NT2/D1 (cell line): ENCODE measurements at regions not wholly inside any gene's neighbourhood (a gene's known extent, or its start where the extent isn't known, plus 50 kb on each side); places are given as distances from the start of the nearest gene placed in this dataset.

Experiments used
- DNase-seq: peaks from one replicate; pipeline ENCODE4 v3.0.0-alpha.2; 2011; ENCODE audit warnings: low read depth, low spot score
- H3K27me3 ChIP-seq: 2 replicates; pipeline ENCODE4 v1.6.0; 2011; ENCODE audit warnings: mild to moderate bottlenecking; ENCODE audit not compliant: insufficient read length, insufficient read depth
- H3K36me3 ChIP-seq: 2 replicates; pipeline ENCODE4 v1.6.1; 2011; ENCODE audit warnings: mild to moderate bottlenecking, low read length, mixed read lengths; ENCODE audit not compliant: insufficient read depth, insufficient read length
- H3K4me1 ChIP-seq: 2 replicates; pipeline ENCODE4 v1.5.1; 2011; ENCODE audit not compliant: insufficient read depth, insufficient read length
- H3K4me3 ChIP-seq: 2 replicates; pipeline ENCODE4 v1.5.1; 2011; ENCODE audit warnings: low read depth; ENCODE audit not compliant: insufficient read length
- H3K9ac ChIP-seq: 2 replicates; pipeline ENCODE4 v1.6.0; 2011; ENCODE audit warnings: low read depth; ENCODE audit not compliant: insufficient read length
- H3K9me3 ChIP-seq: 2 replicates; pipeline ENCODE4 v1.5.1; 2011; ENCODE audit warnings: mild to moderate bottlenecking, low read length; ENCODE audit not compliant: insufficient read depth
- SUZ12 ChIP-seq: IDR thresholded peaks from 2 replicates; pipeline ENCODE4 v1.6.1; 2011; ENCODE audit not compliant: insufficient read length, insufficient read depth; ENCODE audit errors: extremely low read depth
- YY1 ChIP-seq: IDR thresholded peaks from 2 replicates; pipeline ENCODE4 v1.6.1; 2011; ENCODE audit not compliant: insufficient read length, insufficient read depth
- ZNF274 ChIP-seq: IDR thresholded peaks from 2 replicates; pipeline ENCODE4 v1.6.1; 2011; ENCODE audit warnings: mild to moderate bottlenecking, low read depth, low read length

- no peak for TF ChIP-seq ZNF274
- no peak for TF ChIP-seq YY1
- no peak for TF ChIP-seq SUZ12
- no peak overlapping the region for H3K4me3 ChIP-seq
These were observed 105.8 kb upstream of the TOP1 start for GRCh38 chr20:40922865-40923264.

GRCh38 chr20:40925829-40926510 is 102.7 kb upstream of the TOP1 start:
- Histone ChIP-seq H3K9me3 (no peaks in the 10 kb centered on the region), H3K36me3 (no peaks in the 10 kb centered on the region), H3K4me1 (no peaks in the 10 kb centered on the region), H3K9ac (no peak overlapping the region), H3K4me3 (no peak overlapping the region), H3K27me3 (no peaks in the 10 kb centered on the region)
- TF ChIP-seq ZNF274 (no peak), SUZ12 (no peak), YY1 (no peak)
- DNase-seq, result no peak

More at GRCh38 chr20:40922865-40923264, 105.8 kb upstream of the TOP1 start:
- no peaks in the 10 kb centered on the region for H3K36me3 ChIP-seq
- no peaks in the 10 kb centered on the region for H3K27me3 ChIP-seq
- no peaks in the 10 kb centered on the region for H3K9me3 ChIP-seq
- no peaks in the 10 kb centered on the region for H3K4me1 ChIP-seq
- H3K9ac ChIP-seq, result no peak overlapping the region
- DNase-seq, result no peak

GRCh38 chr20:40926928-40927327 is 101.7 kb upstream of the TOP1 start:
- no peak overlapping the region for H3K9ac ChIP-seq
- TF ChIP-seq SUZ12 (no peak), YY1 (no peak), ZNF274 (no peak)
- H3K4me1 ChIP-seq, result no peaks in the 10 kb centered on the region

GRCh38 chr20:40930561-40930960 is 98.1 kb upstream of the TOP1 start:
- TF ChIP-seq SUZ12, result no peak
- no peak for TF ChIP-seq YY1
- TF ChIP-seq ZNF274, result no peak
- Histone ChIP-seq H3K4me3 (no peak overlapping the region), H3K36me3 (no peaks in the 10 kb centered on the region), H3K9ac (no peak overlapping the region), H3K27me3 (no peaks in the 10 kb centered on the region), H3K9me3 (no peaks in the 10 kb centered on the region), H3K4me1 (no peaks in the 10 kb centered on the region)
- no peak for DNase-seq

More at GRCh38 chr20:40926928-40927327, 101.7 kb upstream of the TOP1 start:
- no peaks in the 10 kb centered on the region for H3K27me3 ChIP-seq
- no peak overlapping the region for H3K4me3 ChIP-seq
- no peaks in the 10 kb centered on the region for H3K9me3 ChIP-seq
- no peaks in the 10 kb centered on the region for H3K36me3 ChIP-seq
- no peak for DNase-seq

GRCh38 chr20:40931410-40932044 is 97.1 kb upstream of the TOP1 start:
- Histone ChIP-seq H3K36me3 (no peaks in the 10 kb centered on the region), H3K4me3 (no peak overlapping the region), H3K9me3 (no peaks in the 10 kb centered on the region), H3K9ac (no peak overlapping the region), H3K4me1 (no peaks in the 10 kb centered on the region), H3K27me3 (no peaks in the 10 kb centered on the region)
- no peak for DNase-seq
- TF ChIP-seq YY1 (no peak), SUZ12 (no peak)

- TF ChIP-seq YY1 (no peak), ZNF274 (no peak), SUZ12 (no peak)
- Histone ChIP-seq H3K9me3 (no peaks in the 10 kb centered on the region), H3K36me3 (no peaks in the 10 kb centered on the region), H3K4me3 (no peak overlapping the region), H3K4me1 (no peaks in the 10 kb centered on the region), H3K9ac (no peak overlapping the region), H3K27me3 (no peaks in the 10 kb centered on the region)
- DNase-seq, result no peak
These were observed 96.2 kb upstream of the TOP1 start for GRCh38 chr20:40932436-40932835.

GRCh38 chr20:40933758-40934157 is 94.9 kb upstream of the TOP1 start:
- DNase-seq, result no peak
- H3K36me3 ChIP-seq, result no peaks in the 10 kb centered on the region
- H3K27me3 ChIP-seq, result no peaks in the 10 kb centered on the region
- no peaks in the 10 kb centered on the region for H3K4me1 ChIP-seq
- TF ChIP-seq YY1 (no peak), ZNF274 (no peak), SUZ12 (no peak)
- H3K9me3 ChIP-seq, result no peaks in the 10 kb centered on the region
- H3K9ac ChIP-seq, result no peak overlapping the region
- H3K4me3 ChIP-seq, result no peak overlapping the region

GRCh38 chr20:40938020-40938419 is 90.6 kb upstream of the TOP1 start:
- Histone ChIP-seq H3K36me3 (no peaks in the 10 kb centered on the region), H3K9me3 (no peaks in the 10 kb centered on the region), H3K4me1 (no peaks in the 10 kb centered on the region), H3K9ac (no peak overlapping the region), H3K4me3 (no peak overlapping the region), H3K27me3 (no peaks in the 10 kb centered on the region)
- TF ChIP-seq ZNF274 (no peak), SUZ12 (no peak), YY1 (no peak)
- DNase-seq, result no peak
